ENCODE measurements at regions not wholly inside any gene's neighbourhood (a gene's known extent, or its start where the extent isn't known, plus 50 kb on each side); places are given as distances from the start of the nearest gene placed in this dataset.

GRCh38 chr10:44685747-44686146, 225.4 kb upstream of the TMEM72 start:
- H3K9me3 ChIP-seq (ENCODE audit: low read depth, low read length), result no peaks in the 10 kb centered on the region
- H3K27me3 ChIP-seq (ENCODE audit: insufficient read depth, low read length), result no peaks in the 10 kb centered on the region
- H2AFZ ChIP-seq (ENCODE audit: low read length), result no peak overlapping the region
- TF ChIP-seq CTCF (IDR thresholded peaks at IDR 0.05; ENCODE audit: extremely low read depth, low read depth, low read length), result no peak
- H3K4me1 ChIP-seq (ENCODE audit: insufficient read depth, low read length), result no peaks in the 10 kb centered on the region
- no peak for DNase-seq (ENCODE audit: insufficient read length, low spot score, missing footprints)
- no peaks in the 10 kb centered on the region for H4K20me1 ChIP-seq (ENCODE audit: insufficient read depth, low read length)
- no peak overlapping the region for H3K4me2 ChIP-seq (ENCODE audit: insufficient read depth, low read length)
- H3K4me3 ChIP-seq (ENCODE audit: insufficient read depth, low read length), result no peak overlapping the region
- H3K79me2 ChIP-seq (ENCODE audit: insufficient read depth, low read length), result no peaks in the 10 kb centered on the region
- H3K36me3 ChIP-seq (ENCODE audit: insufficient read depth, low read length), result no peaks in the 10 kb centered on the region
- H3K27ac ChIP-seq (ENCODE audit: low read depth, low read length), result no peak overlapping the region

- H3K9me3 ChIP-seq (ENCODE audit: low read depth, low read length), result no peaks in the 10 kb centered on the region
- no peak overlapping the region for H2AFZ ChIP-seq (ENCODE audit: low read length)
- H3K27me3 ChIP-seq (ENCODE audit: insufficient read depth, low read length), result no peaks in the 10 kb centered on the region
- DNase-seq (ENCODE audit: insufficient read length, low spot score, missing footprints), result no peak
- no peaks in the 10 kb centered on the region for H3K4me1 ChIP-seq (ENCODE audit: insufficient read depth, low read length)
- no peak overlapping the region for H3K4me2 ChIP-seq (ENCODE audit: insufficient read depth, low read length)
- H4K20me1 ChIP-seq (ENCODE audit: insufficient read depth, low read length), result no peaks in the 10 kb centered on the region
- no peaks in the 10 kb centered on the region for H3K36me3 ChIP-seq (ENCODE audit: insufficient read depth, low read length)
- no peak overlapping the region for H3K4me3 ChIP-seq (ENCODE audit: insufficient read depth, low read length)
- H3K27ac ChIP-seq (ENCODE audit: low read depth, low read length), result no peak overlapping the region
- no peaks in the 10 kb centered on the region for H3K79me2 ChIP-seq (ENCODE audit: insufficient read depth, low read length)
- peak; percentile 71 for TF ChIP-seq CTCF (IDR thresholded peaks at IDR 0.05; ENCODE audit: extremely low read depth, low read depth, low read length)
Observed at GRCh38 chr10:44689368-44689767, 221.8 kb upstream of the TMEM72 start.

DNA sequence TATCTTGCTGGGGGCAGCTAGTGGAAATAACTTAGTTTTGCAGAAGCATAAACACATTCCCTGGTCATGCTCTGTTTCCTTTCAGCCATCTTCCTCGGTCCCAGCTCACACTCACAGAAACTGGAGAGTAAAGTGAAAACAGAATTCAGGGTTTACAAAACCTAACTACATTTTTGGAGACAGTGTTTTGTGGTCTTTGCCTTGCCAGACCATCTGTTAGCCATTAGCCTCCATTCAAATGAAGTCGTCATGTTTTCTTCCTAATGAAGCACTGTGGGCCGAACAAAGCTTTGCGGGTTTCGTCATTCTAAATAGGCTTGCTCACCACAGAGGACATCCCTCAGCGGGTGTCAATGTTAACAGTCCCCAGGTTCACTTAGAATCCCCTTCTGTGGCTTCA, 214.6 kb upstream of the TMEM72 start:
- H3K27ac ChIP-seq (ENCODE audit: low read depth, low read length), result peak overlapping the region; percentile 10
- peaks cover 3% of the 10 kb centered on the region for H3K9me3 ChIP-seq (ENCODE audit: low read depth, low read length)
- no peaks in the 10 kb centered on the region for H4K20me1 ChIP-seq (ENCODE audit: insufficient read depth, low read length)
- H2AFZ ChIP-seq (ENCODE audit: low read length), result peak overlapping the region; percentile 88
- DNase-seq (ENCODE audit: insufficient read length, low spot score, missing footprints), result peak; percentile 81
- TF ChIP-seq CTCF (IDR thresholded peaks at IDR 0.05; ENCODE audit: extremely low read depth, low read depth, low read length), result no peak
- peaks cover 11% of the 10 kb centered on the region for H3K4me1 ChIP-seq (ENCODE audit: insufficient read depth, low read length)
- H3K27me3 ChIP-seq (ENCODE audit: insufficient read depth, low read length), result no peaks in the 10 kb centered on the region
- H3K79me2 ChIP-seq (ENCODE audit: insufficient read depth, low read length), result no peaks in the 10 kb centered on the region
- peak overlapping the region; percentile 38 for H3K4me2 ChIP-seq (ENCODE audit: insufficient read depth, low read length)
- H3K36me3 ChIP-seq (ENCODE audit: insufficient read depth, low read length), result no peaks in the 10 kb centered on the region
- peak overlapping the region; percentile 9 for H3K4me3 ChIP-seq (ENCODE audit: insufficient read depth, low read length)

GRCh38 chr10:44697116-44697515, 214.0 kb upstream of the TMEM72 start:
- Histone ChIP-seq H3K4me2 (ENCODE audit: insufficient read depth, low read length) (no peak overlapping the region), H2AFZ (ENCODE audit: low read length) (peak overlapping the region; percentile 88), H3K27ac (ENCODE audit: low read depth, low read length) (no peak overlapping the region)

More at GRCh38 chr10:44697116-44697515, 214.0 kb upstream of the TMEM72 start:
- H3K4me3 ChIP-seq (ENCODE audit: insufficient read depth, low read length), result no peak overlapping the region
- H3K36me3 ChIP-seq (ENCODE audit: insufficient read depth, low read length), result no peaks in the 10 kb centered on the region
- H3K79me2 ChIP-seq (ENCODE audit: insufficient read depth, low read length), result no peaks in the 10 kb centered on the region
- H3K27me3 ChIP-seq (ENCODE audit: insufficient read depth, low read length), result no peaks in the 10 kb centered on the region
- TF ChIP-seq CTCF (IDR thresholded peaks at IDR 0.05; ENCODE audit: extremely low read depth, low read depth, low read length), result no peak
- DNase-seq (ENCODE audit: insufficient read length, low spot score, missing footprints), result no peak
- no peaks in the 10 kb centered on the region for H4K20me1 ChIP-seq (ENCODE audit: insufficient read depth, low read length)
- peaks cover 11% of the 10 kb centered on the region for H3K4me1 ChIP-seq (ENCODE audit: insufficient read depth, low read length)
- peaks cover 4% of the 10 kb centered on the region for H3K9me3 ChIP-seq (ENCODE audit: low read depth, low read length)
